ENCODE measurements at regions not wholly inside any gene's neighbourhood (a gene's known extent, or its start where the extent isn't known, plus 50 kb on each side); places are given as distances from the start of the nearest gene placed in this dataset.

DNA sequence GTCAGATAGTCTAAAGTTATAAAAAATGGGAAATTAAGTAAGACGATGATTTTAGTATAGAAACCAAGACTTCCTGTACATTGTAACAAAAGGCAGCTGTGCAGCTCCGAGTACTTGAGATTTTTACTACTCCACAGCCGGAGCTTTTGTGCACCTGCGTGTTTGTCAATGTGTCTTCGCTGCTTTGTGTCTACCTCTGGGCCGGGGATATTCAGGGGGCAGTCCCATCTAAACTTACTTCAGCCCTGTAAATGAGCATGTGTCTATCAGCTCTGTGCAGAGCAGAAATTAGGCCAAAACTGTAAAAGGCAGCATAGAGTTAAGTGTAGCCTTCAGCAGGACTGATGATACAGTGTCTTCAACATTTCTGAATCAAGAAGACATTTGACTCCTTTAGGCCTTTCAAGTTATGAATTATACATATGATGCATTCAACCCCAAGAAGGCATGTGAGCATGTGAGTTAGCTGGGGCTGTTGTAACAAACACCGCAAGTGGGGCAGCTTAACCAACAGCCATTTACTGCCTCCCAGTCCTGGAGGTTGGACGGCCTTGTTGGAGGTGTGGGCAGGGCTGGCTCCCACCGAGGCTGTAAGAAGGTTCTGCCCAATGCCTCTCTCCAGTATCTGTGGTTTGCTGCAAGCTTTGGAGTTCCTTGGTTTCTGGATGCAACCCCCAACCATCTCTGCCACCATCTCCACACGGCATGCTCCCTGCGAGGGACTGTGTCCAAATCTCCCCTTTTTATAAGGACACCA is 191.0 kb upstream of the IRS2 start:
- H3K9me3 ChIP-seq (ENCODE audit: low read length): no peaks in the 10 kb centered on the region
- no peaks in the 10 kb centered on the region for H3K36me3 ChIP-seq (ENCODE audit: insufficient read depth, low read length)
- no peaks in the 10 kb centered on the region for H3K4me1 ChIP-seq (ENCODE audit: insufficient read depth, low read length)
- peaks cover 3% of the 10 kb centered on the region for H3K27me3 ChIP-seq (ENCODE audit: insufficient read depth, low read length)
- no peak overlapping the region for H2AFZ ChIP-seq (ENCODE audit: low read depth, low read length)
- no peak overlapping the region for H3K4me3 ChIP-seq (ENCODE audit: low read length)

DNA sequence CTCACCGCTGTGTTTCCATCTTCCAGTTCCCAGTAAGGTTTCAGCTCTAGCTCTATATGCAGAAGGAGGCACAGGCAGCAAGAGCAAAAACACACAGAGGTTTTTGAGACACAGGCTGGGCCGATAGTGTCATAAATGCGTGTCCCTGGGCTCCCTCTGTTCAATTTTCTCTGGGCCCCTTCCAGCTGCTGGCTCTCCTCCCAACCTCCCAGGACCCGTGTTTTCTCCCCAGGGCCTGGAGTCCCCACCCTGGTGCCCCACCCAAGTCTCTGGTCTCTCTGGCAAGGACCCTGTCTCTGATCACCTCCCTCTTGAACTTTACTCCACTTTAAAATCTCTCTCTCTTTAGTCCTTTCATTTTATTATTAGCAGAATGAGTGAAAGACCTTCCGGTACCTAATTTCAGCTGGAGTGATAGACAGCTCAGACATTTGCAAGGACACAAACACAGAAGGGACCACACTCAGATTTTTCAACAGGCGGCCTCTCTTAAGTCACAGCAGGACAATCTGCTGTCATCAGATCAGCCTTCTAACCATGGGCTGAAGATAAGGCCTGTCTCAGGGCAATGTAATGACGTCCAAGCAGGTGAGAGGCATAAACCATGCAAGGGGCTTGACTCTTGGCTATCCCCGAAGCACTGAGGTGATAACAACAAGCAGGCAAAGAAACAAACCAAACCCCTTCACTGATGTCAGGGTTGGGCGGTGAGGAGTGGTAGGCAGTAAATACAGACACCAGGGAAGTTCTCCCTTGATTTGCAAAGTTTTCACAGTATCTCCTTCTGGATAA is 190.0 kb upstream of the IRS2 start:
- Histone ChIP-seq H3K36me3 (ENCODE audit: insufficient read depth, low read length) (no peaks in the 10 kb centered on the region), H3K27me3 (ENCODE audit: insufficient read depth, low read length) (peaks cover 3% of the 10 kb centered on the region), H3K9me3 (ENCODE audit: low read length) (no peaks in the 10 kb centered on the region), H2AFZ (ENCODE audit: low read depth, low read length) (no peak overlapping the region), H3K4me1 (ENCODE audit: insufficient read depth, low read length) (no peaks in the 10 kb centered on the region), H3K4me3 (ENCODE audit: low read length) (no peak overlapping the region)

DNA sequence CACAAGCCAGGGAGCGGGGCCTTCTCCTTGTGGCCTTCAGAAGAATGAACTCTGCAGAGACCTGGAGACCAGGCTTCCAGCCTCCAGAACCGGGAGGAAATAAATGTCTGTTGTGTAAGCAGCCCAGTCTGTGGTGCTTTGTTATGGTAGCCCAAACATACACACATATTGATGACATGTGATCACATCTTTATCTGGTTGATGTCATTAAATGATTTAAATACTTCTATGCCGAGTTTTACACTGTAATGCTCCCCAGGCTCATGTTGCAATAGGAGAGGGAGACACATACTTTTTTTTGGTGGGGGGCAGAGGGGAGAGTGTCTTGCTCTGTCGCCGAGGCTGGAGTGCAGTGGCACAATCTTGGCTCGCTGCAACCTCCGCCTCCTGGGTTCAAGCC is 188.0 kb upstream of the IRS2 start:
- no peaks in the 10 kb centered on the region for H3K9me3 ChIP-seq (ENCODE audit: low read length)
- H3K4me3 ChIP-seq (ENCODE audit: low read length): no peak overlapping the region
- no peaks in the 10 kb centered on the region for H3K36me3 ChIP-seq (ENCODE audit: insufficient read depth, low read length)
- no peaks in the 10 kb centered on the region for H3K4me1 ChIP-seq (ENCODE audit: insufficient read depth, low read length)
- H3K27me3 ChIP-seq (ENCODE audit: insufficient read depth, low read length): peaks cover 3% of the 10 kb centered on the region
- H2AFZ ChIP-seq (ENCODE audit: low read depth, low read length): no peak overlapping the region

DNA sequence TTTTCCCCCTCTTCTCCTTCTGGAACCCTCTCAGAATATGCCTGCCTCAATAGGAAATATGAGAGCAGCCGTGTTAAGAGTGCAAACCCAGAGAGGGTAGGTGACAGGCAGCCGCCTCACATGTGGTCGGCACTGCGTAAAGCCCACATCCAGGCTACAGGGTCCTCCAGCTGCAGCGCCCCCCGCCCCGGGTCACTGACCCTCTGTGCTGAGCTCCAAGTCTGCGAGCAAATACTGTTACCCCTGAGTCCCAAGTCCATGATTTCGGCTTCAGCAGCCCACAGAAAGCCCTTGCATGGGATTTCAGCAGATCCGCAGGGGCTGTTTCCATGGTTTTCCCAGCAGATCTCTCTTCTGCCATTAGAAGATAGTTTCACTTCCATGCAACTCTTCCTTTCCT is 186.9 kb upstream of the IRS2 start:
- H3K9me3 ChIP-seq (ENCODE audit: low read length): no peaks in the 10 kb centered on the region
- no peaks in the 10 kb centered on the region for H3K36me3 ChIP-seq (ENCODE audit: insufficient read depth, low read length)
- no peaks in the 10 kb centered on the region for H3K4me1 ChIP-seq (ENCODE audit: insufficient read depth, low read length)

GRCh38 chr13:109971456-109972090 is 185.2 kb upstream of the IRS2 start:
- Histone ChIP-seq H3K9me3 (ENCODE audit: low read length) (no peaks in the 10 kb centered on the region), H3K4me3 (ENCODE audit: low read length) (no peak overlapping the region), H2AFZ (ENCODE audit: low read depth, low read length) (no peak overlapping the region), H3K4me1 (ENCODE audit: insufficient read depth, low read length) (no peaks in the 10 kb centered on the region), H3K27me3 (ENCODE audit: insufficient read depth, low read length) (peaks cover 1% of the 10 kb centered on the region), H3K36me3 (ENCODE audit: insufficient read depth, low read length) (no peaks in the 10 kb centered on the region)

More for the DNA sequence above, 186.9 kb upstream of the IRS2 start:
- H3K27me3 ChIP-seq (ENCODE audit: insufficient read depth, low read length): peaks cover 3% of the 10 kb centered on the region
- H2AFZ ChIP-seq (ENCODE audit: low read depth, low read length): no peak overlapping the region
- H3K4me3 ChIP-seq (ENCODE audit: low read length): no peak overlapping the region

- H3K9me3 ChIP-seq (ENCODE audit: low read length): no peaks in the 10 kb centered on the region
- no peaks in the 10 kb centered on the region for H3K36me3 ChIP-seq (ENCODE audit: insufficient read depth, low read length)
- H3K4me1 ChIP-seq (ENCODE audit: insufficient read depth, low read length): no peaks in the 10 kb centered on the region
- H2AFZ ChIP-seq (ENCODE audit: low read depth, low read length): no peak overlapping the region
- no peak overlapping the region for H3K4me3 ChIP-seq (ENCODE audit: low read length)
- H3K27me3 ChIP-seq (ENCODE audit: insufficient read depth, low read length): no peaks in the 10 kb centered on the region
These were observed 184.6 kb upstream of the IRS2 start for GRCh38 chr13:109971006-109971405.

- Histone ChIP-seq H3K4me1 (ENCODE audit: insufficient read depth, low read length) (no peaks in the 10 kb centered on the region), H3K27me3 (ENCODE audit: insufficient read depth, low read length) (no peaks in the 10 kb centered on the region), H3K36me3 (ENCODE audit: insufficient read depth, low read length) (no peaks in the 10 kb centered on the region), H3K9me3 (ENCODE audit: low read length) (no peaks in the 10 kb centered on the region), H2AFZ (ENCODE audit: low read depth, low read length) (no peak overlapping the region), H3K4me3 (ENCODE audit: low read length) (no peak overlapping the region)
These were observed 182.6 kb upstream of the IRS2 start for GRCh38 chr13:109968876-109969577.

GRCh38 chr13:109963960-109964563 is 177.7 kb upstream of the IRS2 start:
- H3K36me3 ChIP-seq (ENCODE audit: insufficient read depth, low read length): no peaks in the 10 kb centered on the region
- no peaks in the 10 kb centered on the region for H3K9me3 ChIP-seq (ENCODE audit: low read length)
- no peak overlapping the region for H3K4me3 ChIP-seq (ENCODE audit: low read length)
- H3K4me1 ChIP-seq (ENCODE audit: insufficient read depth, low read length): no peaks in the 10 kb centered on the region
- no peak overlapping the region for H2AFZ ChIP-seq (ENCODE audit: low read depth, low read length)
- peaks cover 4% of the 10 kb centered on the region for H3K27me3 ChIP-seq (ENCODE audit: insufficient read depth, low read length)

- no peak overlapping the region for H3K4me3 ChIP-seq (ENCODE audit: low read length)
These were observed 177.0 kb upstream of the IRS2 start for GRCh38 chr13:109963384-109963783.

DNA sequence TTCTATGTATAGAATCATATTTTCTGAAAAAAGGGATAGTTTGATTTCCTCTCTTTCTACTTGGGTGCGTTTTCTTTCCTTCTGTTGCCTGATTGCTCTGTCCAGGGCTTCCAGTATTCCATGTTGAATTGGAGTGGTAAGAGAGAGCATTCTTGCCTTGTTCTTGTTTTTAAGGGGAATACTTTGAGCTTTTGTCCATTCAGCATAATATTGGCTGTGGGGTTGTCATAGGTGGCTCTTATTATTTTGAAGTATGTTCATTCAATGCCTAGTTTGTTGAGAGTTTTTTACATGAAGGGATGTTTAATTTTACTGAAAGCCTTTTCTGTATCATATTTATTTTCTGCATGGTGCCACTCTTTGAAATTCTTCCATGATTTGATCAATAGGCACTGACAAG is 173.5 kb upstream of the IRS2 start:
- Histone ChIP-seq H2AFZ (ENCODE audit: low read depth, low read length) (no peak overlapping the region), H3K27me3 (ENCODE audit: insufficient read depth, low read length) (peaks cover 4% of the 10 kb centered on the region), H3K36me3 (ENCODE audit: insufficient read depth, low read length) (no peaks in the 10 kb centered on the region), H3K9me3 (ENCODE audit: low read length) (no peaks in the 10 kb centered on the region), H3K4me3 (ENCODE audit: low read length) (no peak overlapping the region), H3K4me1 (ENCODE audit: insufficient read depth, low read length) (no peaks in the 10 kb centered on the region)

More at GRCh38 chr13:109963384-109963783, 177.0 kb upstream of the IRS2 start:
- Histone ChIP-seq H3K4me1 (ENCODE audit: insufficient read depth, low read length) (no peaks in the 10 kb centered on the region), H3K36me3 (ENCODE audit: insufficient read depth, low read length) (no peaks in the 10 kb centered on the region), H3K9me3 (ENCODE audit: low read length) (no peaks in the 10 kb centered on the region), H2AFZ (ENCODE audit: low read depth, low read length) (no peak overlapping the region), H3K27me3 (ENCODE audit: insufficient read depth, low read length) (peaks cover 4% of the 10 kb centered on the region)

DNA sequence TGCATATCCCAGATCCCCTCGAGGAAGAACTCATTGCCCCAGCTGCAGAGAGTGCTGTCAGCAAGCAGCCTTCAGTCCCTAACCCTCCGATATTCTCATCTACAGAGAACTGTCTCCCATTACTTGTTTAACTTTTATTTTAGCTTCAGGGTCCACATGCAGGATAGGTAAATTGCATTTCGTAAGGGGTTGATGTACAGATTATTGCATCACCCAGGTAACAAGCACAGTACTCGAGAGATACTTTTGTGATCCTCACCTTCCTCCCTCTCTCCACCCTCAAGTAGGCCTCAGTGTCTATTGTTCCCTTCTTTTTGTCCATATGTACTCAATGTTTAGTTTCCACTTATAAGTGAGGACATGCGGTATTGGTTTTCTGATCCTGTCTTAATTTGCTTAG is 171.5 kb upstream of the IRS2 start:
- no peaks in the 10 kb centered on the region for H3K36me3 ChIP-seq (ENCODE audit: insufficient read depth, low read length)

GRCh38 chr13:109955598-109955997 is 169.2 kb upstream of the IRS2 start:
- H2AFZ ChIP-seq (ENCODE audit: low read depth, low read length): no peak overlapping the region
- H3K27me3 ChIP-seq (ENCODE audit: insufficient read depth, low read length): no peaks in the 10 kb centered on the region
- no peaks in the 10 kb centered on the region for H3K4me1 ChIP-seq (ENCODE audit: insufficient read depth, low read length)
- no peaks in the 10 kb centered on the region for H3K9me3 ChIP-seq (ENCODE audit: low read length)
- H3K4me3 ChIP-seq (ENCODE audit: low read length): no peak overlapping the region
- no peaks in the 10 kb centered on the region for H3K36me3 ChIP-seq (ENCODE audit: insufficient read depth, low read length)

More for the DNA sequence above, 171.5 kb upstream of the IRS2 start:
- peaks cover 4% of the 10 kb centered on the region for H3K27me3 ChIP-seq (ENCODE audit: insufficient read depth, low read length)
- H3K9me3 ChIP-seq (ENCODE audit: low read length): no peaks in the 10 kb centered on the region
- no peak overlapping the region for H3K4me3 ChIP-seq (ENCODE audit: low read length)
- H2AFZ ChIP-seq (ENCODE audit: low read depth, low read length): no peak overlapping the region
- H3K4me1 ChIP-seq (ENCODE audit: insufficient read depth, low read length): no peaks in the 10 kb centered on the region

All from neuron (in vitro differentiated cells).